ENCODE measurements at regions not wholly inside any gene's neighbourhood (a gene's known extent, or its start where the extent isn't known, plus 50 kb on each side); places are given as distances from the start of the nearest gene placed in this dataset.

DNA sequence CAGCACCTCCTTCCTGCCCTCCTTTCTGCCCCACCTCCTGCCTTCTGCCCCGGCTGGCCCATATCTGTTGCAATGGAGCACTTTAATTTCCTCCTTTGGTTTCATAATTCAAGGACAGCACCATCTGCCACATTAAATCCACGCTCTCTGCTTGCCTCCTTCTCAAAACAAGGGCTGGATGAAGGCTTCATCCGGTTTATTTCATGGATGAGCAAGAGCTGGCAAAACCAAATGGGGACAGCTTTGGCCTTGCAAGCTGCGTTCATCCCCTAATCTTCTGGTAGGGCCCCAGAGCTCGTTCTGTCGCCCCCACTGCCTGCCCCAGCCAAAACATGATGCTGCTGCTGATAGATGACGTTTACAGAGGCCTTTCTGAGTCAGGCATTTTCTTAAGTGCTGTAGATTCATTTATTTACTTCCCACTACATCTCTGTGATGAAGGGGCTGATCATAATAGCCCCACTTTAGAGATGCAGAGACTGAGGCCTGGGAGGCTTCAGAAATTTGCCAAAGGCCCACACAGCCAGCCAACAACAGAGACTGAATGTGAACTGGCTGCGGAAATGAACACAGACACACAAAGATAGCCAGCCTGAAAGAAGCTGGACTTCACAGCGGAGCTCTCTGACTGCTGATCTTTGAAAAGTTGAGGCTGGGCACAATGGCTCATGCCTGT lies 115.6 kb upstream of the CPEB4 start:
- DNase-seq (ENCODE audit: low read depth, low spot score) = no peak
- H3K9me3 ChIP-seq (ENCODE audit: control insufficient read depth, insufficient read depth, low read length) = no peaks in the 10 kb centered on the region
- H3K4me3 ChIP-seq (ENCODE audit: low read length) = no peak overlapping the region
- H3K27ac ChIP-seq (ENCODE audit: low read length) = no peak overlapping the region
- no peaks in the 10 kb centered on the region for H3K27me3 ChIP-seq (ENCODE audit: control insufficient read depth, insufficient read depth, low read length)
- H3K36me3 ChIP-seq (ENCODE audit: control insufficient read depth, insufficient read depth, low read length) = no peaks in the 10 kb centered on the region
- H3K4me1 ChIP-seq (ENCODE audit: control insufficient read depth, insufficient read depth, low read length) = peaks cover 4% of the 10 kb centered on the region; the same call in 1 of the 2 replicates
- WGBS (ENCODE audit: insufficient coverage, insufficient read length) = no CpG with 5 or more reads among the region's 9 CpGs

DNA sequence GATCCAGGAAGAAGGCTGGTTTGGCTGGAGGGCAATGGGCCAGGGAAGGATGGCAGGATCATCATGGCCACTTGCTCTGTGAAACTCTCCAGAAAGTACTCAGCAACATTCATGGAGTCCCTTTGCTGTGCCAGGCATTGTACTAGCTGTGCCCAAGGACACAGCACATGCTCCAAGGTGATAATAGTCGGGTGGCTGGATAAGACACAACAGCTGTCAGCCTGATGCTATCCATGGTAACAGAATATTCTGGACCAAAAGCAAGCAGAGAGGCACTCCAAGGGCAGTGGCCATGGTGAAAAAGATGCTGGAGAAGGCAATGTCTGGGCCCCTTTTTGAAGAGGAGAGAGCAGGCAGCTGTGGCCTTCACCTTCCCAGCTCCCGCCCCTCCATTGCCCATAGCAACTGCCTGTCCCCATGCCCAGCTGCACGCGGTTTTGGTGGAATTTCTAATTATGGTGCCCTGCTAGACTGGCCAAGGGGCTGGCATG lies 113.8 kb upstream of the CPEB4 start:
- WGBS (ENCODE audit: insufficient coverage, insufficient read length) = no CpG with 5 or more reads among the region's 4 CpGs
- H3K4me3 ChIP-seq (ENCODE audit: low read length) = no peak overlapping the region
- peaks cover 4% of the 10 kb centered on the region; the same call in 1 of the 2 replicates for H3K4me1 ChIP-seq (ENCODE audit: control insufficient read depth, insufficient read depth, low read length)
- H3K9me3 ChIP-seq (ENCODE audit: control insufficient read depth, insufficient read depth, low read length) = no peaks in the 10 kb centered on the region
- no peaks in the 10 kb centered on the region for H3K36me3 ChIP-seq (ENCODE audit: control insufficient read depth, insufficient read depth, low read length)
- no peak for DNase-seq (ENCODE audit: low read depth, low spot score)
- H3K27me3 ChIP-seq (ENCODE audit: control insufficient read depth, insufficient read depth, low read length) = no peaks in the 10 kb centered on the region
- no peak overlapping the region for H3K27ac ChIP-seq (ENCODE audit: low read length)

DNA sequence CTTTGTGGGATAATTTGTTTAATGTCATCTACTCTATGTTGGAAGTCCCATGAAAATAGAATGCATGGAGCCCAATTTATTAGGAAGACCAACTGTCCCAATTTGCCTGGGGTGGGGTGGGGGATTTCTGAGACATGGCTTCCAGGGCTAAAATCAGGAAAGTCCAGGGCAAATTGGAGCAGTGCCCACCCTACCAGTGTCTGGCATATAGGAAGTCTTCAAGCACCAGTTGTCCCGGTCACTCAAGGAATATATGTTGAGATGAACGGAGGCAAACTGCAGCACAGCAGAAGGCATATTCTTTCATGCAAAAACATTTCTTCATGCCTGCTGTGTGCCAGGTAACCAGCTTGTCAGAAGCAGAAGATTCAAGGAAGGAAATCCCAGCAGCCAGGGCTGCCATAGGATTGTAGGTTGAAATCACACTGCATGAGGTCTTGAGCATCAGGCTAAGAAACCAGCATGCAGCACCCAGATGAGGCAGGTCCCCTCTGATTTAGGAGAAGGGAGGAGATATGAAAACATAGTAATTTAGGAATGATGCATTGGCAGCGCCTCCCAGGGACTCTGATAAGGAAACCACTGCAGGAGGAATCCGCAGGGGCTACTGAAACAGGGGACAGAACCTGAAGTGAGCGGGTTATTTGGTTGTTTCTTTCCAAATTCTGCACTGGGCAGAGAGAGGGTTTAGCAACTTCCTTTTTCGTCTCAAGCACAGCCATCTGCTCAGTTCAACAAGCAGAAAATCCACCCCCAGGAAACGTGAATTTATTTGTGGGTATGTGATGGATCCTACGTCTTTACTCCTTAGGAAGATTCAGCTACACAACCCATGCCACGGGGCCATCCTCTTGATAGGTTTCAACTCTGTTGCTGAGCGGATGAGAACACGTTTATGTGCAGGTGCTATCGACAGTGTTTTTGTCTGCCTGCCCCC lies 112.6 kb upstream of the CPEB4 start:
- no peak for DNase-seq (ENCODE audit: low read depth, low spot score)
- no peak overlapping the region for H3K27ac ChIP-seq (ENCODE audit: low read length)
- peaks cover 4% of the 10 kb centered on the region; the same call in 1 of the 2 replicates for H3K4me1 ChIP-seq (ENCODE audit: control insufficient read depth, insufficient read depth, low read length)
- no CpG with 5 or more reads among the region's 12 CpGs for WGBS (ENCODE audit: insufficient coverage, insufficient read length)
- H3K4me3 ChIP-seq (ENCODE audit: low read length) = no peak overlapping the region
- no peaks in the 10 kb centered on the region for H3K27me3 ChIP-seq (ENCODE audit: control insufficient read depth, insufficient read depth, low read length)
- no peaks in the 10 kb centered on the region for H3K36me3 ChIP-seq (ENCODE audit: control insufficient read depth, insufficient read depth, low read length)
- H3K9me3 ChIP-seq (ENCODE audit: control insufficient read depth, insufficient read depth, low read length) = no peaks in the 10 kb centered on the region

DNA sequence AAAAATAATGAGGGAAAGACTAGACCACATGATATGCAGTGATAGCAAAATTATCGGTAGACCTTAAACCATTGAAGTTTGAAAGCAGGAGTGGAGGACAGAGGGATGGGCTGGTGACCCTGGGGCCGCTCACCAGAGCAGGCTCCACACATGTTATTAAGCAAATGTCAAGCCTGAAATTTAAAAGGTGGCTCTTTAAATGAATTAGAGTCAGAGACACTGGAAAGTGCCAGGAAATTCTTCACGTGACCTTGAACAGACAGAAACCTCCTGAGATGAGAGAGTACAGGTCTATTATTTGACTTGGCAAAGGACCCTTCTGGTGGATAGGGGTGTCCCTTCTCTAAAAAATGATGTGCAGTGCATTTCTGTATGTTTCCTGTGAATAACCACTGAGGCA lies 111.0 kb upstream of the CPEB4 start:
- no peak for DNase-seq (ENCODE audit: low read depth, low spot score)
- no CpG with 5 or more reads among the region's 3 CpGs for WGBS (ENCODE audit: insufficient coverage, insufficient read length)
- no peaks in the 10 kb centered on the region for H3K9me3 ChIP-seq (ENCODE audit: control insufficient read depth, insufficient read depth, low read length)

DNA sequence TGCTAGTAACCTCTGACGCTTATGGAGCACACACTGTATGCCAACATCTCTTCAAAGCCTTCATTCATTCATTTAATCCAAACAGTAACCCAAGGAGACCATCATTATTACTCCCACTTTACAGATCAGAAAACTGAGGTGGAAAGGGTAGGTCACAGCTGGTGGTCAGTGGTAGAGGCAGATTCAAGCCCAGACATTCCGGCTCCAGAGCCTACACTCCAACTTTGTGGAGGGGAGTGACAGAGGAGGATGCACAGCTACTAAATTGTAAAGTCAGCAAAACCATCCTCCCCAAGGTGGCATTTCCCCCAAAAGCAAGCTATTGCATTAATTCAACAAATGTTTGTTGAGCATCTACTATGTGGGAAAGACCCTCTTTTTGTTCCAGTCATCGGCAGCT lies 110.5 kb upstream of the CPEB4 start:
- H3K4me1 ChIP-seq (ENCODE audit: control insufficient read depth, insufficient read depth, low read length) = peaks cover 1% of the 10 kb centered on the region; the same call in 1 of the 2 replicates
- DNase-seq (ENCODE audit: low read depth, low spot score) = no peak
- no peaks in the 10 kb centered on the region for H3K27me3 ChIP-seq (ENCODE audit: control insufficient read depth, insufficient read depth, low read length)
- H3K27ac ChIP-seq (ENCODE audit: low read length) = no peak overlapping the region
- H3K4me3 ChIP-seq (ENCODE audit: low read length) = no peak overlapping the region
- H3K36me3 ChIP-seq (ENCODE audit: control insufficient read depth, insufficient read depth, low read length) = no peaks in the 10 kb centered on the region
- no peaks in the 10 kb centered on the region for H3K9me3 ChIP-seq (ENCODE audit: control insufficient read depth, insufficient read depth, low read length)
- no CpG with 5 or more reads among the region's 3 CpGs for WGBS (ENCODE audit: insufficient coverage, insufficient read length)

More for the DNA sequence above, 111.0 kb upstream of the CPEB4 start:
- Histone ChIP-seq H3K27ac (ENCODE audit: low read length) (no peak overlapping the region), H3K4me1 (ENCODE audit: control insufficient read depth, insufficient read depth, low read length) (no peaks in the 10 kb centered on the region; the same call in 1 of the 2 replicates), H3K36me3 (ENCODE audit: control insufficient read depth, insufficient read depth, low read length) (no peaks in the 10 kb centered on the region), H3K27me3 (ENCODE audit: control insufficient read depth, insufficient read depth, low read length) (no peaks in the 10 kb centered on the region), H3K4me3 (ENCODE audit: low read length) (no peak overlapping the region)

DNA sequence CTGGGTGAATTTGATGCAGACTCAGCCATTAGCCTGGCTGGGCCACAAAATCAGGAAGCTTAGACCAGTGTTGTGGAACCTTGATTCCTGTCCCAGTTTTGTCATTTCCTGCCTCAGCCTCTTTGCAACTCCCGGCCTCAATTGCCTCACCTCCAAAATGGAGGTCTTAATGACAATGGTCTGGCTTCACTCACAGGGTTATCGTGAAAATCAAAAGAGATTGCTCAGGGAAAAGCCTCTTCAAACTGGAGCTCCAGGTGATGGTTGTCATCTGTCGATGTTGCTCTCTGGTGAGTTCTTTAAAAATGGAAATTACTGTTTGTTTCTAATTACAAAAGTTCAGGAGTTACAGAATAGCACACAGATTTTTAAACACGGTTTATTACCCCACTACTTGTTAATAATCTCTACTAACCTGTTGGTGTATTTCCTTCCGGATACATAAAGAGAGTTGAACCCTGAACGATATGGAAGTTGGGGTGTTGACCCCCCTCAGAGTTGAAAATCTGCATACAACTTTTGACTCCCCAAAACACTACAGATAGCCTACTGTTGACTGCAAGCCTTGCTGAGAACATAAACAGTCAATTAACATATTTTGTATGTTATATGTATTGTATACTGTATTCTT lies 109.9 kb upstream of the CPEB4 start:
- Histone ChIP-seq H3K27me3 (ENCODE audit: control insufficient read depth, insufficient read depth, low read length) (no peaks in the 10 kb centered on the region), H3K36me3 (ENCODE audit: control insufficient read depth, insufficient read depth, low read length) (no peaks in the 10 kb centered on the region), H3K9me3 (ENCODE audit: control insufficient read depth, insufficient read depth, low read length) (no peaks in the 10 kb centered on the region), H3K27ac (ENCODE audit: low read length) (no peak overlapping the region), H3K4me3 (ENCODE audit: low read length) (no peak overlapping the region), H3K4me1 (ENCODE audit: control insufficient read depth, insufficient read depth, low read length) (peaks cover 1% of the 10 kb centered on the region; the same call in 1 of the 2 replicates)
- no peak for DNase-seq (ENCODE audit: low read depth, low spot score)
- no CpG with 5 or more reads among the region's 6 CpGs for WGBS (ENCODE audit: insufficient coverage, insufficient read length)

DNA sequence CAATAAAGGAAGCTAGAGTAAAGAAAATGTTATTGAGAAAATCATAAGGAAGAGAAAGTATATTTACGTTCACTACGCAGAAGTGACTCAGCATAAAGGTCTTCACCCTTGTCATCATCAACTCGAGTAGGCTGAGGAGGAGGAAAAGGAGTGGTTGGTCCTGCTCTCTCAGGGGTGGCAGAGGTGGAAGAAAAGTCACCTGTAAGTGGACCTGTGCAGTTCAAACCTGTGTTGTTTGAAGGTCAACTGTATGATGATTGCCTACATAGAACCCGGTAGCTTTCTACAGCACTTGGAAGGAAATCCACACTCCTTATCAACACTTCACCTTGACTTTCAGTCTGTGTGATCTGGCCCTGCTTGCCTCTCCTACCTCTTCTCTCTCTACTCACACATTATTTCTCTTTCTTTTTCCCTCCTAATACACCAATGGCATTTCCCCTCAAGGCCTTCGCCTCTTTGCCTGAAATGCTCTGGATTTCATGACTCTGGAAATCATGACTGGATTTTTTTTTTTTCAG lies 109.3 kb upstream of the CPEB4 start:
- H3K4me1 ChIP-seq (ENCODE audit: control insufficient read depth, insufficient read depth, low read length) = peaks cover 1% of the 10 kb centered on the region; the same call in 1 of the 2 replicates
- no peak overlapping the region for H3K4me3 ChIP-seq (ENCODE audit: low read length)
- H3K27ac ChIP-seq (ENCODE audit: low read length) = no peak overlapping the region
- H3K27me3 ChIP-seq (ENCODE audit: control insufficient read depth, insufficient read depth, low read length) = no peaks in the 10 kb centered on the region
- DNase-seq (ENCODE audit: low read depth, low spot score) = no peak
- H3K36me3 ChIP-seq (ENCODE audit: control insufficient read depth, insufficient read depth, low read length) = no peaks in the 10 kb centered on the region
- 100% methylated on average over 1 of the region's 5 CpGs for WGBS (ENCODE audit: insufficient coverage, insufficient read length)
- H3K9me3 ChIP-seq (ENCODE audit: control insufficient read depth, insufficient read depth, low read length) = no peaks in the 10 kb centered on the region

DNA sequence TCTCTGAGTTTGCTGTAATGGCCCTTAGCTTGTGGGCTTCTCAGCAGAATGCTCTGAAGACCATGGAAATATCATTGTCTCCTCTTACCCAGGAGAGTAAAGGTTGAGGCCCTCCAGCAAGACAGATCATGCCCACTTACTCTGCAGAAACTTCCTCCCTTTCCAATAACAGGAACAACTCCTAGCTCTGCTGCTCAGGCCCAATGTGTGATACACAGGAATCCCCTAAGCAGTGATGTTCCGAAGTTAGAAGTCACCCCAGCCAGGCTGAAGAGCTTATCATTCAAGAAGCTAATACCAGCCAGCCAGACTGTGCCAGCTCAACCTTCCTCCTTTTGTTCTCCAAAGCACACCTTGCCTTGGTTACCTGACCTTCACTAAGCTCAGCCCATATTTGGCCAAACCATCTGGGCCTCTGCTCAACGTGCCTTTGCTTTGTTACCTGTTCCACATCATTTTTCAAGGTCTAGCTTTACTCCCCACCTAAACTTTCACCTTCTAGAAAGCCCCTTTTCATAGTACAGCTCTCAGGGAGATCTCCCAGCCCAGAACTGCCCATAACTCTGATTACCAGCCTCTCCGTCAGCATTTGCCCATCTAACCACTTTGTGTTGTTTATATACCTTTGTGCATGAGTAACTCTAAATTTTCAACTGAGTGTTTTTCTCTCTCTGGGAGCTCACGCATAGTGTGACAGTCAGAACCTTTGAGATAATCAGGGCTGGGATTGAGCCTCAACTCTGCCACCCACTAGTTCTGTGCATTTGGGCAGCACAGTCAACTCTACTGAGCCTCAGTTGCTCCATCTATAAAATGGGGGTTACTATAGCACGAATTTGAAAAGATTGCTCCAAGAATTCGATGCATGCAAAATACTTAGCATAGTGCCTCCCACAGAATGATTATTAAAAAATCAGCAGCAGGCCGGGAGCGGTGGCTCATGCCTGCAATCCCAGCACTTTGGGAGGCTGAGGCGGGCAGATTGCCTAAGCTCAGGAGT lies 107.6 kb upstream of the CPEB4 start:
- H3K4me1 ChIP-seq (ENCODE audit: control insufficient read depth, insufficient read depth, low read length) = peaks cover 1% of the 10 kb centered on the region; the same call in 1 of the 2 replicates
- H3K27me3 ChIP-seq (ENCODE audit: control insufficient read depth, insufficient read depth, low read length) = no peaks in the 10 kb centered on the region
- DNase-seq (ENCODE audit: low read depth, low spot score) = no peak
- WGBS (ENCODE audit: insufficient coverage, insufficient read length) = no CpG with 5 or more reads among the region's 9 CpGs
- H3K36me3 ChIP-seq (ENCODE audit: control insufficient read depth, insufficient read depth, low read length) = no peaks in the 10 kb centered on the region
- no peaks in the 10 kb centered on the region for H3K9me3 ChIP-seq (ENCODE audit: control insufficient read depth, insufficient read depth, low read length)
- no peak overlapping the region for H3K27ac ChIP-seq (ENCODE audit: low read length)
- no peak overlapping the region for H3K4me3 ChIP-seq (ENCODE audit: low read length)

DNA sequence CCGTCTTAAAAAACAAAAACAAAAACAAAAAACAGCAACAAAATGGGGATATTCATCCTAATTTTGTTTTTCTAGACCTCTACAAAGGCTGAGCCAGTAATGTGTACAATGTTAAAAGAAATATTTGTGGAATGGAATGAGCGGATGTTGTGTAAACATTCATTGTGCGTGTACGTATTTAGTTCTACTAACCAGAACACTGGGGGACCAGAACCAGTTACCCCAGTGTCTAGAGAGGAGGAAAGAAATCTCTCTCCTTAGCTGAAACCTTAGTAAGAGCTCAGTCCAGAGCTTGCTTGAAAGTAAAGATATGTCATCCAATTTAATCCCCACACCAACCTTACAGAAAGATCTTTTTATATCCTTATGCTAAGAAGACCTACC lies 106.7 kb upstream of the CPEB4 start:
- WGBS (ENCODE audit: insufficient coverage, insufficient read length) = 100% methylated on average over 3 of the region's 4 CpGs
- Histone ChIP-seq H3K4me3 (ENCODE audit: low read length) (no peak overlapping the region), H3K27me3 (ENCODE audit: control insufficient read depth, insufficient read depth, low read length) (no peaks in the 10 kb centered on the region), H3K36me3 (ENCODE audit: control insufficient read depth, insufficient read depth, low read length) (no peaks in the 10 kb centered on the region), H3K9me3 (ENCODE audit: control insufficient read depth, insufficient read depth, low read length) (no peaks in the 10 kb centered on the region), H3K27ac (ENCODE audit: low read length) (no peak overlapping the region), H3K4me1 (ENCODE audit: control insufficient read depth, insufficient read depth, low read length) (peaks cover 1% of the 10 kb centered on the region; the same call in 1 of the 2 replicates)
- DNase-seq (ENCODE audit: low read depth, low spot score) = no peak

Measured in iPS DF 6.9 (cell line).